ENCODE measurements at regions not wholly inside any gene's neighbourhood (a gene's known extent, or its start where the extent isn't known, plus 50 kb on each side); places are given as distances from the start of the nearest gene placed in this dataset.

- no peak for DNase-seq
These were observed 211.6 kb downstream of the ADAM29 start for GRCh38 chr4:175129797-175130196.

- no peak for DNase-seq
These were observed 221.0 kb downstream of the ADAM29 start for GRCh38 chr4:175139205-175139604.

DNA sequence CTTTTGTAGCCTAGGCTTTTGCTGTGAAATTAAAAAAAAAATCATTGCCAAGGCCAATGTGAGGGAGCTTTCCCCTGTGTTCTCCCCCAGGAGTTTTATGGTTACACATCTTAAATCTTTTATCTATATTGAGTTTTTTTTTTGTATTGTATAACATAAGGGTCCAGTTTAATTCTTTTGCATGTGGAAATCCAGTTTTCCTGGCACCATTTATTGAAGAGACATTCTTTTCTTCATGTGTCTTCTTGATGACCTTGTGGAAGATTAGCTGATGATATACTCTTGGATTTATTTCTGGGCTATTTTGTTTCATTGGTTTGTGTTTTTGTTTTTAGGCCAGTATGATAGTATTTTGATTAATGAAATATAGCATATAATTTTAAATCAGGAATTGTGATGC, 225.0 kb downstream of the ADAM29 start:
- no peak for DNase-seq

DNA sequence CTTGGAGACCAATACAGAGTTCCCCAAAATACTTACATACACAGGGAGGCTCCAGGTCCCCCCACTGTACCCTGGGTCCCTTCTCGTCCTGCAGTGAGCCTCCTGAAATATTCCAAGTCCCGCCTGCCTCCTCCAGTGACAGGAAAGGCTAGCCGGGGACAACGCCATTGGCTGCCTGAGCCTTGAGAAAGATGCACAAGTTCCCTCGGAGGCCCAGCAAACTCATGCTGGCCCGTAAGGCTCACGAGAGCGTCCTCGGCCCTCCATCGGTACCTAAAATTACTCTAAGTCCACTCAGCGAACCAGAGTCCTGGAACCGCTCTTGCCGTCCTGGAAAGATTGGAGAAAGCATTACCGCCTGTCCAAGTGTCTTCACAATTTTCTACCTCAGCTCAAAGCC, 228.6 kb downstream of the ADAM29 start:
- no peak for DNase-seq

GRCh38 chr4:175147233-175147632, 229.1 kb downstream of the ADAM29 start:
- no peak for DNase-seq

GRCh38 chr4:175166020-175166419, 247.9 kb downstream of the ADAM29 start:
- DNase-seq = no peak

GRCh38 chr4:175176710-175177109, 258.6 kb downstream of the ADAM29 start:
- DNase-seq = no peak

DNA sequence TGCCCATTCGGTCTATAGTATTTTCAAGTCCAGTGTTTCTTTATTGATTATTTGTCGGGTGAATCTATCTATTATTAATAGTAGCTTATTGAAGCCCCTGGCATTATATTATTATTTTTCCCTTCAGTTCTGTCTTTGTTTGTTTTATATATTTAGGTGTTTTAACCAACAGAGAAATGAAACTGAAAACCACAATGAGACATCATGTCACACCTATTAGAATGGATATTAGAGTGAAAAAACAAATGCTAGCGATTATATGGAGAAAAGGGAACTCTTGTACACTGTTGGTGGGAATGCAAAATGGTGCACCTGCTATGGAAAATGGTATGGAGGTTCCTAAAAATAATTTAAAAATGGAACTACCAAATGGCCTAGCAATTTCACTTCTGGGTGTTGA, 272.5 kb downstream of the ADAM29 start:
- no peak for DNase-seq

- no peak for DNase-seq
These were observed 279.9 kb downstream of the ADAM29 start for GRCh38 chr4:175198056-175198455.

GRCh38 chr4:175215208-175215607, 297.1 kb downstream of the ADAM29 start:
- DNase-seq = no peak

DNA sequence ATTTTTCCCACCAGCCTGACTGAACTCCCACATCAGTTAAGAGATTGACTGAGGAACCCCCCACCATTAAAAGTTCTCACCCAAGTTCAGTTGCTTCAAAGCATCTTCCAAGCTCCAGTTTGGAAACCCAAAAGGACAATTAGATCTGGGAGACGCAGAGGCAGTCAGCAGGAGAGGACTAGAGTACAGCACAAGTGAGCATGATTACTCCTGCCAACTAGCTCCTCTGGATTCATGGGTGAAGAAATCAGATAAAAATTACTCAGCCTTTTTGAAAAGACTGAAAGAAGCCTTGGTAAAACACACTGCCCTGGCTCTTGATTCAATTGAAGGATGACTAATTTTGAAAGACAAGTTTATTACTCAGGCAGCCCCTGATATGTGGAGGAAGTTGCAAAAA, 297.5 kb downstream of the ADAM29 start:
- DNase-seq = no peak

DNA sequence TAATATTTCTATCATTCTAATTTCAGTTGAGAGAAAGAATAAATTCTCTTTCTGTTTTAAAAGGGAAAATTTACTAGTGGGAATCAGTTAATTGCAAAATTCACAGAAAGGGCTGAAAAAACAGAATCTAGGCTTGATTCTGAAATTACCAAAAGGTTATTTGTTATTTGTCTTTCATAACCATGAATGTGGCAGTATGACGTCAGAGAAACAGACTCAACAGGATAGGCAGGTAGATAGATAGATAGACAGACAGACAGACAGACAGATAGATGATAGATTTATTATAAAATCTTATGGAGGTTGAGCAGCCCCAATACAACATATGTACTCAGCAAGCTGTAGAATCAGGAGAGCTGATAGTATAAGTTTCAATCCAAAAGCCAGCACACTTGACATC, 311.0 kb downstream of the ADAM29 start:
- no peak for DNase-seq

DNA sequence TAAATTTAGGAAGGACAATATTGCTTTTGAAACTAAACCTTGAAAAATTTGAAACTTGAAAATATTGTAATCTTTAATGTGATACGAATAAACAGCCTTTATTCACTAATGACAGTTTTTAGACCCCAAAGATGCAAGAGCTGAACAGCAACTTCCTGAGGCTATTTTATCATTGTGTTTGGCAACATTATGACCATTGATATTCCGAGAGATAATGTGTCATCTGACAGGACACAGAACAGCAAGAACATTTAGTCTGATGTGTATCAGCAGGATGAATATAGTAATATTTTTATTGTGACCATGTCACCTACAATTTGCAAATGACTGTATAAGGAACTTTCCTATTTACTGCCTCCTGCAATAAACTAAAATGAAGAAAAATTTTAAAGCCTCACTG, 316.0 kb downstream of the ADAM29 start:
- DNase-seq = no peak

- no peak for DNase-seq
These were observed 320.8 kb downstream of the ADAM29 start for GRCh38 chr4:175238827-175239517.

GRCh38 chr4:175246941-175247340, 328.8 kb downstream of the ADAM29 start:
- no peak for DNase-seq

DNA sequence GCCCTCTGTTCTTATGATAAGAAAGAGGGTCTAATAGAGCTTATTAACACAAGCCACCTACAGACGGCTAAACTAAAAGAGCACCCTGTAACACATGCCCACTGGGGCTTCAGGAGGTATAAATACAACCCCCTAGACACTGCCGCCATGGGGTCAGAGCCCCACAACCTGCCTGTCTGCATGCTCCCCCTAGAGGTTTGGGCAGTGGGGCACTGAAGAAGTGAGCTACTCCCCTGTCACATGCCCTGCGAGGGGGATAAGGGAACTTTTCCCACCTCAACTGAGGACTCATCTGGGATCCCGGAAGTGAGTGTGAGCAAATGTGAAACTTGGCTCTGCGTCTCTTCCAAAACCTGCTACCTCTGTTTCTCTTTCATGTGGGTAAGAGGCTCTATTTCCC, 334.5 kb downstream of the ADAM29 start:
- DNase-seq = no peak

GRCh38 chr4:175253184-175253902, 335.2 kb downstream of the ADAM29 start:
- no peak for DNase-seq

DNA sequence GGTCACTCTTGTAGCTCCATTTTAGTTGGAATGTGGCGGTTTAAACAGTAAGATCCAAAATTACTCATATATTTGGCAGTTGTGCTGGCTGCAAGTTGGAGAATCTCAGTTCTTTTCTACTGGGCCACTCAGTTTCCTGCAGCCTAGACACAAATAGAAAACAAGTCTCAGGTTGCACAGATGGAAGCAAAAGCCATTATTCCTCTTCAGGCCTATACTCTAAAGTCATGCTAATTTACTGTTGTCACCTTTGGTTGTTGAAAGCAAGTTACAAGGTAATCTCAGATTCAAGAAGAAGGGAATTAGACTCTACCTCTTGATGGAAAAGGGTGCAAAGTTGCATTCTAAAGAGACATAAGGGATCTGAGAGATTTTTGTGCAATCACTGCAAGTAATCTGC, 345.4 kb downstream of the ADAM29 start:
- no peak for DNase-seq

GRCh38 chr4:175271010-175271630, 353.0 kb downstream of the ADAM29 start:
- DNase-seq = no peak

DNA sequence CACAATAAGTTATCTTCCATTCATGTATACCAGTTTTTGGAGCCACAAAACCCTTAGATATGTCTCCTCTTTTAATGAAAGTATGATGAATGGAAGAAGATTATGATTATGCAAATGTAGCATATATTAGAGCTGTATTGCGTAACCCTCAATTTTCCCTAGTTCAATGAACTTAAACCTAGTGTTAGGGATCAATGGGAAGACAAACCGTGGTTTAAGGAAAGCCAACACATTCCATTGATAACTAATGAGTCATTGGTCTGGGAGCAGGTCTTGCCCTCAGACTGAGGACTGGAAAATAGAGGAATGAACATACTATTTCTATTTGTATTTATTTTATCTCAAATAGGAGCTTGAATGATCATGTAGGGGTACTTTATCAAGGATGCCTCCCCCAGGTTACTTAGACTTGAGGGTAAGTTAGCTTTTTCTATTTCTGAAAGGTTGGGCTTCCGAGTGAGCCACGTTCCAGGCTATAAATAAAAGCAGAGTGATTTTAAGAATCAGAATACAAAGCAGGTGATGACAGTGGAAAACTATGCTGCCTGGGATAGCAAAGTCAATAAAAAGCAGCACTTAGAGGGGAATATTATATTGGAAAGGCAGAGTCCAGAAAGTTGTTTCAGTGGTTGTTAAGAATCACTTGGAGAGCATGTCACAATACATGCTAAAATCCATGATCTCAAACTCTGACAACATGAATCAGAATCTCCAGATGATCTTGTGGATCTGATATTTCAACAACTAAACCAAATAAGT, 356.0 kb downstream of the ADAM29 start:
- no peak for DNase-seq

- DNase-seq = no peak
These were observed 359.7 kb downstream of the ADAM29 start for GRCh38 chr4:175277816-175278215.

DNA sequence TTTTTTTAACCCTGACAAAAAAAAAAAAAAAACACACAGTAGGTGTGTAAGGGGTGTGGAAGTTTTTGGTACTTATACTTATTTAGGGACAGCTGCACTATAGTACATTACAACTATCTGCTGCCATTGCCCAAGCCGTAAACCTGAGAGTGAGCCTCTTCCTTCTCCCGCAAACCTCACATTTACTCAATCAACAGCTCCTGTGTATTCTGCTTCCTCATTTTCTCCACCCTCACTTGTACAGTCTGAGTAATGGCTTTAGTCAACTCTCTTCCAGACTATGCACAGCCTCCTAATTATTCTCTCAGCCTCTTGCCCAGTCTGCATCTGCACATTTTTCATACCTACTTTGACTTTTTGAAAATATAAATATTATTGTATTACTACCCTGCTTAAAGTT, 362.0 kb downstream of the ADAM29 start:
- no peak for DNase-seq

- DNase-seq = no peak
These were observed 363.7 kb downstream of the ADAM29 start for GRCh38 chr4:175281894-175282293.

DNA sequence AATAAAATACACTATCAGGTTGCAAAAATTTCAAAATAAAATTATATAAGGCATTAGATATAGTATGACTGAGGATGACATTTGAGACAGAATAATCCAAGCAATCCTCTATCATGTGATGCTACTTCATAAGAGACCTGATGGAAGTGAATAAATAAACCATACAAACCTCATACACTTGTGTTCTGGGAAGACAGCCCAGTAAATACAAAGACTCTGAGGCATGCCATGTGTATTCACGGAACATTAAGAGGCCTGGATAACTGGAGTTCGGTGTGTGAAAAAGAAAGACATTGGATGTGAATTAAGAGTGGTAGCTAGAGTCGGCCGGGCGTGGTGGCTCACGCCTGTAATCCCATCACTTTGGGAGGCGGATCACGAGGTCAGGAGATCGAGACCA, 364.2 kb downstream of the ADAM29 start:
- DNase-seq = no peak
